ENCODE measurements at regions not wholly inside any gene's neighbourhood (a gene's known extent, or its start where the extent isn't known, plus 50 kb on each side); places are given as distances from the start of the nearest gene placed in this dataset.
"Not testable (repeated sequence)": the region's sequence is repeated elsewhere in the genome, so short reads cannot be mapped to it uniquely, and the experiment has no call there.

DNA sequence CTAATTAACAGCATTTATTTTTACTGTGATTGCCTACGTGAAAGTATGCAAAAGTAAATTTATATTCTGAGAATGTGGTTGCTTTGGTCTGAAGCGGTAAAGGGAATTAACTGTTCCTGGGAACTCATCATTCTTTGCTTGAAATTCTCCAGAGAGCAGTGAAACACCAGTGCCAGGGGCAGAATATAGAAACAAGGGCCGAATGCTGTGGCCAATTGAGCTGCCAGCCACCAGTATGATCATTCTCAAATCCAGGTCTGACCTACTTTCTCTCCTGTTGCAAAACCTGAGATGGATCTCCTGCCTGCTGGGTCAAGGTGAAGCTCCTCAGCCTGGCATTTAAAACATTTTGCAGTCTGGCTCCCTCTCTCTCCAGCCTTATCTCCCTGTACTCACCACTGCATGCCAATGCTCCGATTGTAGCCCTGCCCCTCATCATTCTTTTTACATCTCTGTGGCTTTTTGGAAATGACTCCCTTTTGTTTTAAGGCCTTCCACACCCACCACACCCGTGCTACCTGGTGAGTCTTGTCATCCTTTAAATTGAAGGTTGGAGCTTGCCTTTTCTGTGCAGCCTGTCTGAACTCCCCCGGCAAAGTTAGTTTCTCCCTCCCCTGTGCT lies 94.5 kb upstream of the TMEM178A start:
- no peak for DNase-seq (ENCODE audit: low read depth, low spot score)

DNA sequence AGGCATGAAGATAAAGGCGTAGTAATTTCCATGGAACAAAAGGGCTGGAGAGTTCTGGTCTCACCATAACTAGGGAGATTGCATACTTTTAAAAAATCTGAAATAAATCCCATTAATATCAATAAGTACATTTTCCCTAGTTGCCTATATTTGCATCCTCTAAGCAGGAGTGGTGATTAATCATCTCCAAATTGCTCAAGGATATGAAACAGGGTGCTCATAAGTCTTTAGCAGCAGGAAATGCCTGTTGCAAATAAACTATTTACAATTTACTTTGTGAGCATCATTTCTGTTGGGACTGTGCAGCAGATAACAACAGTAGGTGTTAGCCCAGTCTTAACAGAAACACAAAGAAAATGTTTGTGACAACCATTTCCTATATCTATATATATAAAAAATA lies 92.4 kb upstream of the TMEM178A start:
- no peak for DNase-seq (ENCODE audit: low read depth, low spot score)

DNA sequence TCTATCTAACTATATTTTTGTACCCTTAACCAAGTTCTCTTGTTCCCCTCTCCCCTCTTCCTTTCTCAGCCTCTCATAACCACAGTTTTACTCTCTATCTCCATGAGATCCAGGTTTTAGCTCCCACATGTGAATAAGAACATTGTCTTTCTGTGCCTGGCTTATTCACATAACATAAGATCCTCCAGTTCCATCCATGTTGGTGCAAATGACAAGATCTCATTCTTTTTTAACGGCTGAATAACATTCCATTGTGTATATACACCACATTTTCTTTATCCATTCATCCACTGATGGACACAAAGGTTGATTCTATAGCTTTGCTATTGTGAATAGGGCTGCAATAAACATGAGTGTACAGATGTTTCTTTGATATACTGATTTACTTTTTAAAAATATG lies 83.9 kb upstream of the TMEM178A start:
- DNase-seq (ENCODE audit: low read depth, low spot score): no peak

DNA sequence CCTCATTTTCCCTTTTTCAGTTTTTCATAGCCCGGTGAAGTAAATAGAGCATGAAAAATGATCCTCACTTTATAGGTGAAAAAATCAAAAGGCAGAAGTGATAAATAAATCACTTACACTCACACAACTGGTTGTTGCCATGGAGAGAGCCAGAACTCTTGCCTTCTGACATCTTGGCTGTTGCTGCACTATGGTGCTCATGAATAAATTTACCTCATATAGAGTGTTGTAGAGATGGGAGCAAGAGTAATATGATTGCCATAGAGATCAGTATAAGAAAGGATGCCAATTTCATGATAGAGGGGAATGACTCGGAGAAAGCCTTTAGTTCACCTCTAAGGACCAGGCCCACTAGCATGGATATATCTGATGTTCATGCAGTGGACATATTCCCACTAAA lies 82.5 kb upstream of the TMEM178A start:
- DNase-seq (ENCODE audit: low read depth, low spot score): no peak

DNA sequence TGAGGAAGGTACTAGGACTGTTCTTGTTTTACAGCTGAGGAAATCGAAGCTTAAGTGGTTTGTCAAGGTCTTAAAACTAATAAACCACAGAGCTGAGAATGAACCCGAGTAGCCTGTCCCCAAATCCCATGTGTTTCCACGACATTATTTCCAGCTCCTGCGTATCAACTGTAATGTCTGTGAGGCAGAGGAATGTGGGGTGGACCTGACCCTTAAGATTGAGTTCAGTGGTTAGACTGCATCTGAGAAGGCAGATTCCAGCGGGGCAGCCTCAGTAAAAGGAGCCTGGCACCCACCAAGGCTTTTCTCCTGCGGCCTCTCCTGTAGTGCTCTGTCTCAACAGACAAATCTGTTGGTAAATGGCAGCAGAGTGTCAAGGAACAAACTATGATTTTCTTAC lies 81.9 kb upstream of the TMEM178A start:
- DNase-seq (ENCODE audit: low read depth, low spot score): no peak

DNA sequence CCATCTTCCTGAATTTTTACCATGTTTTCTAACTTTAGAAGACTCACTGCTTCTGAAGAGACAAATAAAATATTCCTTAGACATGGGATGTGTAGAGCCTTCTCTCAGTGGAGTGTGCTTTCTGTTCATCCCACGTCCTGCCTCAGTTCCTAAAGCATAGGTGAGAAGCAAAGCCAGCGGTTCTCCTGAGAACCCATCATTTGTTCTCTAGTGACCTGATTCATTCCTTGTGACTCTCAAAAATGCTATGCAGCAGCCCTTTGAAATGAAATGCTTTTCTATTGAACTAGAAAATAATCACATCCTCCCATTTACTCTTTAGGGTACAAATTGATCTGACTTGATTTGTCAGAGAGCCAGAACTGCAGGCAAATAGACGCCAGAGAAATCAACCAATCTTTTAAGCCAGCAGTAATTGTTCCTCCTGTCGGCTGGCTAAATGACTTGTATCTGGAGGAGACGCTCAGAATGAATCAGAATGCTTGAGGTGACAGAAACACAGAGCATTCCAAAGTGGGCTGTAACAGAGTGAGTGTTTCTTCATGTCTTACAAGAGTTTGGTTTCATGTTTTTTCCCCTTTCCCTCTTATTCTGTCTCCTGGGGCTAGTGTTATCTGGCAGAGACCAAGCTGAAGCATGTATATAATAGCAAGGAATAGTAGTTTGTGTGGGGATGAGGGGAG lies 81.3 kb upstream of the TMEM178A start:
- DNase-seq (ENCODE audit: low read depth, low spot score): no peak

DNA sequence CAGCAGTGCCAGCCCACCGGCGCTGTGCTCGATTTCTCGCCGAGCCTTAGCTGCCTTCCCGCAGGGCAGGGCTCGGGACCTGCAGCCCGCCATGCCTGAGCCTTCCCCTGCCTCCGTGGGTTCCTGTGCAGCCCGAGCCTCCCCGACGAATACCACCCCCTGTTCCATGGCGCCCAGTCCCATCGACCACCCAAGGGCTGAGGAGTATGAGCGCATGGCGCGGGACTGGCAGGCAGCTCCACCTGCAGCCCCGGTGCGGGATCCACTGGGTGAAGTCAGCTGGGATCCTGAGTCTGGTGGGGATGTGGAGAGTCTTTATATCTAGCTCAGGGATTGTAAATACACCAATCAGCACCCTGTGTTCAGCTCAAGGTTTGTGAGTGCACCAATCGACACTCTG lies 80.2 kb upstream of the TMEM178A start:
- not testable (repeated sequence) for DNase-seq (ENCODE audit: low read depth, low spot score)

DNA sequence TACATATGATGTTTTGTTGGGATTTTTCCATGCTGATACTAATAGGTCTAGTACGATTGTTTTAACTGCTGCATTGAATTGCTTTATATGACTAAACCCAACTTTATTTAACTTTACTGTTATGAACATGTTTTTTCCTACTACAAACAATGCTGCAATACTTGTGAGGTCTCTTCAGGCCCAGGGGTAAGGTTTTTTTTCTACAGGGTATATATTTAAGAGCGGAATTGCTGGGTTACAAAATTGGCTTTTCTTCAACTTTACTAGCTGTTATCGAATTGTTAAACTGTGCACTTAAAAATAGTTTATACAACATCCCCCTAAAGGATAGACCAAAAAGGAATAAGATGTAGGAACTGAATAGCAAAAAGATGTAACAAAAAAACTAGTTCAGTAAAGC lies 78.5 kb upstream of the TMEM178A start:
- no peak for DNase-seq (ENCODE audit: low read depth, low spot score)

DNA sequence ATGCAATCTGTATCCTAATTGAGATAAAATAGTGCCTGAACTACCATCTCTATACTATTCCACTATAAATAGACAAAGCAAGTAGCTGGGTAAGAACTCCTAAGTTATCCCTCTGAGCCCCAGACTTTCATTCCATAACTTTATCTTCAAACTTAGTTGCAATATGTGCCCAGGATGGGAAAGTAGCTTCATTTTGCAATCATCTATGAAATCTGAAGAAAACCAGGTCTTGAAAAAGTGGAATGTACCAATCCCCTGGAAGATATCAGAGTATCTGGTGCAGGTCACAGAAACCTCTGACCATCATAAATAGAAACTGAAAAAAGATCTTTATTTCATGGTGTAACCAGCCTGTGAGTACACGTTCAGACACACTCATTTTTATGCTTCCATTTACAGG lies 78.1 kb upstream of the TMEM178A start:
- no peak for DNase-seq (ENCODE audit: low read depth, low spot score)

DNA sequence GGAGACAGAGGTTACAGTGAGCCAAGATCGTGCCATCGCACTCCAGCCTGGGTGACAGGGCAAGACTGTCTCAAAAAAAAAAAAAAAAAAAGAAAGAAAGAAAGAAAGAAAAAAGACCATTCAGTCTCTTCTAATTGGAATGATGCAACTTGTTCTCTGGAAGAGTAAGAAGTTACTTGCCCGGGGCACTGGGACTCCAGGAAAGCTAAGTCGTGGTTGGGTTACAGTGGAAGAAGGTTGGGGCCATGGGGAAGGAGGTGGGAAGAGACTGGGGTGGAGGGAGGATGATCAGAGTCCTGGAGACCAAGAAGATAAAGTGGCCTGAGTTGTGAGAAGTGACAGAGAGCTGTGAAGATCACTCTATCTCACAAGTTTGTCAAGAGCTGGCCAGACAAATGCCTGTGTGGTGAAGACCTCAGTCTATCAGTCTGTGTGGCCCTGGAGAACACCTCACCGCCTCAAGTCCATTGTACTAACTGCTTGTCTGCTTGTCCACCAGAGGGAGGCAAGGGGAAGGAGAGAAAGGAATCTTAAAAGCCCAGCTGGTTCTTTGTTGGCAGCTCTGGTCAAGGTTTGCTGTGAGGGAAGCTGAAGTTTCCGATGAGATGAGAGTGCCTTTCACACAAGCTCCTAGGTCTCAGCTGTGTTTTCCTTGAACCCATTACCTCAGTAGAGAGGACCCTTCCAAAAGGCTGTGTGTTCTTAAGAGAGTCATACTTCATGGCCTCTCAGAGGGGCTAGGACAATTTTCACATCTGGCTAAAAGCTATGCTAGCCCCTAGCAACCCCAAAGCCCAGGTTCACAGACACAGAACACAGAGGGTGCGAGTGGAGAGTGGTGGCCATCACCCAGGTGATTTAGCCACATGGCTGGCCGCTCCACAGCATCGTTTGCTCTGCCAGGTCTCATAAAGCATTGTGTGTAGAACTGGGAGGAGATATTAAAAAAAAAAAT lies 72.0 kb upstream of the TMEM178A start:
- no peak for DNase-seq (ENCODE audit: low read depth, low spot score)

DNA sequence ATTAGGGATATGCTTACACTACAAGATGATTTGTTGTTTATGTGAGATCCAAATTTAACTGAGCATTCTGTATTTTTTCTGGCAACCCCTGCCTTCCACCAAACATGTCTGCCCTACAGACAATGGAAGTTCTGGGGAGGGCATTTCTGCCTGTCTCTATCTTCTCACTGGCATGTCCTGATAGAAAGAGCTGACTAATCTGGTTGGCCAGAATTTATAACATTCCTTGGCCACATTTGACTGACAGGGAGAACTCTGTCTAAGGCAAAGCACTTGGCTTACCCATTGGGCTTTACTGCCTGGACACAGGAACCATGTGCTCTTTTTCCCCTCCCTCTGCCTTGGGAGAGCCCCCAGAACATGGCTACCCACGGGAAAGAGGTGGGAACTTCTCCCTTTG lies 70.6 kb upstream of the TMEM178A start:
- no peak for DNase-seq (ENCODE audit: low read depth, low spot score)

DNA sequence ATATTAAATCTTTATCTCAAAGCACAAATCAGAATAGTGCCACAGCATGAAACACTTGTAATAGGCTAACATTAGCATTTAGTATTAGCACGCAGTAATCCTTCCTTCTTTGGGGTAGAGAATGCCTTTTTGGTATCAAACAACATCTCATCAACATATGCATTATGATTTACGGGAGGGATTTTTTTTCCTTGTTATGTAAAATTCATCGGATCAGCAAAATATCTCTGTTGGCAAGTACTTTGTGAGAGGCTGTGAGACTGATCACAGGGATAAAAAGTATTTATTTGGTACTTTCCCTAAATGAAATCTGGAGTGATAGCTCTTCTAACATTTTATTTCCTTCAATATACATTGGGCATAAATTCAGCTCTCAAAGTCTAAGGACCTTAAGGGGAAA lies 68.4 kb upstream of the TMEM178A start:
- DNase-seq (ENCODE audit: low read depth, low spot score): no peak

DNA sequence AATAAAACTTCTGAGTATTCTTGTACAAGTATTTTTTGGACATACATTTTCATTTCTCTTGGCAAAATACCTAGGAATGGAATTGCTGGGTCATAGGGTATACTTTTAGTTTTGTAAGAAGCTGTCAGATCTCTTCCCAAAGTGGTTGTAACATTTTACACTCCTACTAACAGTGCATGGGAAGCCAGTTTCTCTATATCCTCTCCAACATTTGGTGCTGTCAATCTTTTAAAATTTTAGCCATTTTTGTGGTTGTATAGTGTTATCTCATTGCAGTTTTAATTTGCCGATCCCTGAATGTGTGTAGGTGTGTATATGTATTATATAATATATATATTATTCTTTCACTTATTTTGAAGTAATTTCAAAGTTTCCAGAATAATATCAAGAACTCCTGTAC lies 63.1 kb upstream of the TMEM178A start:
- no peak for DNase-seq (ENCODE audit: low read depth, low spot score)

DNA sequence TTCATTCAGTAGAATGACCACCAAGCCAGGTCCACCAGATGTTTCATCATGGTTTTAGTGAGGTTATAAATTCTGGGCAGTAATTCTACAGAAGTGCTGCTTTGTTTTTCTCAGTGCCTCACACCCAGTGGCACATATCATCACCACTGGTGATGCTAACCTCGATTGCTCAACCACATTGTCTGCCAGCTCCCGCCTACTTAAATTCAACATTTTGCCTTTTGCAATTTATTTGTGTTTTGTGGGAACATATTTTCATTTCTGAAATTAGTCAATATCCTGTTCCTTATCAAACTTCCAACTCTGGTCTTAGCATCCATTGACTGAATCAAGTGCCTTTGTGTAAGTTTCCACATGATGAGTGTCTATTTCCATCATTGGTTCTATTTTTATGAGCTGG lies 62.3 kb upstream of the TMEM178A start:
- no peak for DNase-seq (ENCODE audit: low read depth, low spot score)

DNA sequence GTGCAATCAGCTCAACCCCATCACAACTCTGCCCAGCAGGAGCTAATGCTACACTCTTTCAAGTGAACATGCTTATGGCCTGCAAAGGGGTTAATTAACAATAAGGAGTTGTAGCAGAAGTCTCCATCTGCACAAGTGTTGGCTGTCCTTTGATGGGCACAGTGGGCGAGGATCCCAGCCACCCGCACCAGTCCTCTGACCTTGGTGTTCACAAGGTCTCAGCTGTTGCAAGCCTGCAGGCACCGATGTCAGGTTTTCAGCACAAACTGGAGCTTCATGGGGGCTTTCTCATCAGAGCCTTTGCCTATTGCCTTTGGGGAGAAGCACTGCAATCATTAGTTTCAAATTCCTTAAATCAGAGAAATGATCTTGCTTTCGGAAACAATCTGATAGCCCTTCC lies 60.9 kb upstream of the TMEM178A start:
- no peak for DNase-seq (ENCODE audit: low read depth, low spot score)

DNA sequence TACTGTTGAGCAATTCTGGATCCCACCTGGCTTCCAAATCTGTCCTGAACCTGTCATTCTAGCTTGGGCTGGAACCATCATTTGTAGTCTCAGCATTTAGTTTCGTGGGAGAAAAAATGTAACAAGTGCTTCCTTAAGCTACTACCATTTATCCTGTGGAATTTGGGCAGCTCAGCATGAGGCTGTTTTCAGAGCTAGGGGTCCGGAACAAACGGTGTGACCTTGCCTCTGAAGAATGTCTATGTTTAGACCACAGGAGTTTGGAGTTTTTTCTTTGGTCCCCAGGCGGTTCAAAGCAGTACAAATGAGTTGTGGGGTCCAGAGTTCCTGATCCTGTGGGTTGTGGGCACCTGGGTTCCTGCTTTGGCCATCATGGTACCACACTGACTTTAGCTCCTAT lies 59.1 kb upstream of the TMEM178A start:
- DNase-seq (ENCODE audit: low read depth, low spot score): no peak

DNA sequence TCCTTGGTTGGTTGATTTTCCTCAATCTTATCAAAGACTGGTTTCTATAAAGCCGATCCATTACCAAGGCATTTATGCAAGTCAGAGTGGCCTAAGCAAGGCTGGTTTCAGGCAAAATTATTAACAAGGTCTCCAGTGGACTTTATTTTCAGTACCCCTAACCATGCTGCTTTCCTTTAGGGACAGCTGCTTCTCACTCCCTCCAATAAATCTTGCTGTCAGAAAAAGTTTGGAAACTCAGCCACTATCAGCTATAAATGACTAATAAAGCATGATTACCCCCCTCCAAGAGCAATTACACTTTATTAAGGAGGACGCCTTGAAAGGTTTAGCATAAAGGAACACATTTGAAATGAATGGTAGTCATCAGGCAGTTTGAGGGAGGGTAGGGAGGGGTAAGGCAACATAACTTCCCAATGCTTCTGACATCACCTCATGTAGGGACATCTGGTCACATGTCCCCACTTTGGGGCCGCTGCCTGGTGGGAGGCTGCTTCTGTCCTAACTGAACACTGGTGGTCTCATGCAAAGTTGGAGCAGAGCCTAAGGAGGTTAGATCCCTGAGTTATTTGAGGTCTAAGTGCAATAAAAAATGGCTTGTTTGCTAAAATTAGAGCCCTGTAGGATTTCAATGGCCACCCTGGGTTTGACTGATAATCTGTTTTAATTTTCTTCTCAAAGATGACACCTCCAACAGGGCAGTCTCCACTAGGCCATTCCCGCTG lies 58.0 kb upstream of the TMEM178A start:
- no peak for DNase-seq (ENCODE audit: low read depth, low spot score)

DNA sequence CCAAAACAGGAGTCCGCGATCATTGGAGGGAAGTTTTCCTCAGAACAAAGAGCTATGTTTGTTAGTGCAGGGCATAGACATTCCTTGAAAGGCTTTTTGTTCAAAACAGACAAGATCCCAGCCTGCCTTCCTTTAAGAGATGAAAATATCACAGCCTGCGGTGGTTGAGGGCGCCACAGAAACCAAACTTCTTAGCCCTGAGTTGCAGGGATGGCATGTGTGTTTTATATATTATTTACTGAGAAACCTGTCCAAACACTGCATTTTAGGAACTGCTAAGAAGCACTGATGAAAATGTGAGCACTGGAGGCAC lies 57.5 kb upstream of the TMEM178A start:
- no peak for DNase-seq (ENCODE audit: low read depth, low spot score)

DNA sequence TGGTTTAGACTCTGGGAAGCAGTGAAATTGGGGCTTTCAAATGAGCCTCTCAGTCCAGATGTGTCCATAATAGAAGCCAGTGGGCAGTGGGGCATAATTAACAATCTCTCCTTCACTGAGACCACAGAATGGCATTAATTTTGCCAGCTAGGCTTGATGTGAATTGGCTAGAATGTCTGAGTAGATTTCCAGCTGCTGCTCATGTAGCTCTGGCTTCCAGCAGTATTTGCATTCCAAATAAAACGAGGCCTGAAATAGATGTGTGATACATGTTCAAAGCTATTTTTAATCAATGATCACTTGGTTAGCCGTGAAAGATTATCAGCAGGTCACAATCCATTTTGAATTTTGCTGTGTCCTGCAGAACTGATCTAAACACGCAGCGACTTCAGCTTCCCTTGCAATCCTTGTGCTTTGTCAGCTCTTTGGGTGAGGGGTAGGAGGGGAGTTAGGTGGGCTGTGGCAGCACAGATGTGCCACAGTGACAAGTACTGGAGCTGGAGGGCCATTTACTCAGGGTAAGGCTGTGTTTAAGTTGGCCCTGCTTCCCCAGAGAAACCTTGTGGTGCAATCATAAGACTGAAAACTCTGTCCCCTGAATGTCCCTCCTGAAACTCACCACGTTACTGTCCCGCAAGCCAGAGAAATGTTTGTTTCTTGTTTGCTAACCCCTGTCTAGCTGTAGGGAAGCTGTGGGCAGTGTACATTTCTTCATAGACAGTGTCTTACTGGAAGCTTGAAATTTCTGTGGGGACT lies 56.9 kb upstream of the TMEM178A start:
- no peak for DNase-seq (ENCODE audit: low read depth, low spot score)

DNA sequence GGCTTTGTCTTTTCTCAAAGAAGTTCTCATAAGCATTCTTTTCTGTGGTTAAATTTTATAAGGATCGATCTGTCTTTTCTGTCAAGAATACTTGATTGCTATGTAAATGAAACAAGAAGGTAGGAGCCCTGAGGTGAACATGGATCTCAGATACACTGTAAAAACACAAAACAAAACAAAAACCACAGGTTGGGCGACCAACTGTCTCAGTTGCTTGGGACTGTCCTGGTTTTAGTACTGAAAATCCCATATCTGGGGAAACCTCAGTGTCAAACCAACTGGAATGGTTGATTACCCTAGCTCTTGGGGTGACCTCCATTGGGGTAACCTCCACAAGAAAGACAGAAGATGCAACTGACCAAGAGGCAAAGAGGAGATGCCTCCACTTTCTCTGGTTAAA lies 55.8 kb upstream of the TMEM178A start:
- no peak for DNase-seq (ENCODE audit: low read depth, low spot score)

DNA sequence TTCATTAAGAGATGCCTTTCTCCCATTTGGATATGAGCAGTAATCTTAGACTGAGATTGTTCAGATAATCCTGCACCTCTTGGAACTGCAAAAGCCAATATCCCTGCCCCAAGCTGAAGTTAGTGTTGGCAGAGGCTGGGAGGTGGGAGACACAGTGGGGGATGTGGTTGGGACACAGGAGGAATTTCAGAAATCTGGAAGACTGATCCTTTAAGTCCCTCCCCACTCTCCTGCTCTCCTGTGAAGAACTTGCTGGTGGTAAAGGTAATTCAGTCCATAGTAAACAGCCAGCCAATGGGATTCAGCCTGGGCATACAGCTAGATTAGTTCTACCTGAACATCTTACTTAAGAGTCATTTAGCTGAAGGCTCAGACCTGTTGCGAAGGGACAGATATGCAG lies 50.0 kb upstream of the TMEM178A start:
- no peak for DNase-seq (ENCODE audit: low read depth, low spot score)

Measured in activated naive CD8-positive, alpha-beta T cell treated with anti-CD3 and anti-CD28 coated beads, Interleukin-2, amount 50 U/mL, for 16 hours (primary cell).